HG03432 (cell line): ENCODE measurements at regions not wholly inside any gene's neighbourhood (a gene's known extent, or its start where the extent isn't known, plus 50 kb on each side); places are given as distances from the start of the nearest gene placed in this dataset.

Experiments used
- ATAC-seq: cut with Tn5 transposase; IDR thresholded peaks from one replicate; pipeline ENCODE4 v1.9.1; 2021; ENCODE audit warnings: mild to moderate bottlenecking, moderate library complexity; ENCODE audit not compliant: unreplicated experiment

DNA sequence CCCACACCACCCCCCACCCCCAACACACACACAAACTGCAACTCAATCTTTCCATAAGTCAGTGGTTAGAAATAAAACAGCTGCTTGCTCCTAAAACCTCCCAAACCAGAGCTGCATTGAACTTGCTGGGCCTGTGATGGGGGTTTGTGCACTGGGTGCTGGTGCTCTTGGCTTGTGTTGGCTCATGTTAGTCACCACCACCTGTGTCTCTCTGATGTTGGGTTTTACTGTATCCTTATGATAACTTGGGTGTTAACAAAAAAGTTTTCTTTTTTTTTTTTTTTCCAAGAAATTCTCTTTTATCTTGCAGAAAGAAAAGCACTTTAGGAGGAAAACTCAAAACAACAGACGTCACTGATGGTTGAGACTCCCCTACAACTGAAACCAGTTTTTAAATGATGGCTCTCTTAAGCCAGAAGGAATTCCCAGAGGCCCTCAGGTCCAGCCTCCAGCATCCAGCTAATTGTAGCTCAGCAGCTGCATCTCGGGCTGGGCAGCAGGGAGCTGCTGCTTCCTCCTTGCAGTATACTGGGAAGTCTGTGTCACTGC, 79.9 kb upstream of the DRD2 start:
- no peak for ATAC-seq

DNA sequence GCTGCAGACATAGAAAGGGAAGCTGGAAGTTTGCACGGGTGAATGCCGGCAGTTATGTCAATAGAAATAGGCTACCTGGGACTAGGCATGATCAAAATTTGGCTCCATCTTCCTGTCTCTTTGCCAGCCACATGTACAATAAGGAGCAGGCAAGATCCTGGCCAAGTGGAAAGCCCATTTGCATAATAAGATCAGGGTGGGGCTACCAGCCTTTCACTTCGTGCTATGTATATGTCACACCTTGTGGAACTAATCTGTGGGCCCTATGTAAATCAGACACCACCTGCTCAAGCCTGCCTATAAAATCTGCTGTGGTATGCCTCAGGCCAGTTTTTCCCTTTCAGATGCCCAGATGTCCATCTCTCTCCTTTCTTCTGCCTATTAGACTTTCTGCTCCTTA, 79.3 kb upstream of the DRD2 start:
- no peak for ATAC-seq

DNA sequence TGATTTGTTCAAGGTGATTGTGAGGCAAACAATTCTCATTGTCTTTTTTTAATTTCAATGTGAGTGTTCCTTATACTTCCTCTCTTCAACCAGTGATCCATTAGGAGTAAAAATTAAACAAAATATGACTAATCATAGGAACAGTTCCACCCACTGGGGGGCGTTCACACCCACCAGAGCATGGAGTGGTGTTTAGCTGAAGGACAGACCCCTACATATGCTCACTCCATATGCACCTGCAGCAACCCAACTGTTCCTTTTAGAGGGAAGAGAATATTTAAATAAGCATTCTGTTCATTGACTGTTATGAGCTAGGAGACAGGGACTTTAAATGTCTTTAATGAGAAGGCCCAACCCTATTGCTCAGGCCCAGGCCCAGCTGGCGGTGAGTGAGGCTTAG, 78.7 kb upstream of the DRD2 start:
- no peak for ATAC-seq

- ATAC-seq, result no peak
These were observed 78.0 kb upstream of the DRD2 start for GRCh38 chr11:113553235-113553634.

DNA sequence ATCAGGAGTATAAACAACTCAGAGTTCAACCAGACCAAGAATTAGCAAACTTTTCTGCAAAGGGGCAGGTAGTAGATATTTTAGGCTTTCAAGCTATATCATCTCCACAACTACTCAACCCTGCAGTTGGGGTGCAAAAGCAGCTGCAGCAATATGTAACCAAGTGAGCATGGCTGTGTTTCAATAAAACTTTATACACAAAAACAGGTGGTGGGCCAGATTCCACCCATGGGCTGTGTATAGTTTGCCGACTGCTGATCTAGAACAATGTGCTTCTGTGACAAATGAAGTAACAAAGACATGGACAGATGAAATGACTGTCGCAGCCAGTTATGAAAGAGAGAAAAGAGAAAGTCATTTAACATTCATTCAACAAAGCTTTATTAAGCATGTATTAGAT, 77.1 kb upstream of the DRD2 start:
- no peak for ATAC-seq

DNA sequence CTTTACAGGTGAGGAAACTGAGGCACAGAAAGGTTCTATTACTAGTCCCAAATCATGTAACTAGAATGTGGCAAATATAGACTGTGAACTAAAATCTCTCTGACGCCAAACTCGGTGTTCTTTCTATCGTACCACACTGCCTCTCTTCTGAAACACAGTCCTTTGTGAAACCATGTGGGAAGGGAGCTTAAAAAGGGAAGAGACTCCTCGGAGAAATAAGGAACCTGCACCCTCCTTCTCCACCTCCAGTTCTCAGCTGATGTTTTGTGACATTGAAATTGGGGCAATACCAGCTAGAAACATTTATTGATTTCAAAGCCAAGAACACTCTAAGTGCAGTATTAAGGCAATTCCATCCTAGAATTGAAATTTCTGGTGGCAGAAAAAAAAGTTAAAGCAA, 76.4 kb upstream of the DRD2 start:
- no peak for ATAC-seq

DNA sequence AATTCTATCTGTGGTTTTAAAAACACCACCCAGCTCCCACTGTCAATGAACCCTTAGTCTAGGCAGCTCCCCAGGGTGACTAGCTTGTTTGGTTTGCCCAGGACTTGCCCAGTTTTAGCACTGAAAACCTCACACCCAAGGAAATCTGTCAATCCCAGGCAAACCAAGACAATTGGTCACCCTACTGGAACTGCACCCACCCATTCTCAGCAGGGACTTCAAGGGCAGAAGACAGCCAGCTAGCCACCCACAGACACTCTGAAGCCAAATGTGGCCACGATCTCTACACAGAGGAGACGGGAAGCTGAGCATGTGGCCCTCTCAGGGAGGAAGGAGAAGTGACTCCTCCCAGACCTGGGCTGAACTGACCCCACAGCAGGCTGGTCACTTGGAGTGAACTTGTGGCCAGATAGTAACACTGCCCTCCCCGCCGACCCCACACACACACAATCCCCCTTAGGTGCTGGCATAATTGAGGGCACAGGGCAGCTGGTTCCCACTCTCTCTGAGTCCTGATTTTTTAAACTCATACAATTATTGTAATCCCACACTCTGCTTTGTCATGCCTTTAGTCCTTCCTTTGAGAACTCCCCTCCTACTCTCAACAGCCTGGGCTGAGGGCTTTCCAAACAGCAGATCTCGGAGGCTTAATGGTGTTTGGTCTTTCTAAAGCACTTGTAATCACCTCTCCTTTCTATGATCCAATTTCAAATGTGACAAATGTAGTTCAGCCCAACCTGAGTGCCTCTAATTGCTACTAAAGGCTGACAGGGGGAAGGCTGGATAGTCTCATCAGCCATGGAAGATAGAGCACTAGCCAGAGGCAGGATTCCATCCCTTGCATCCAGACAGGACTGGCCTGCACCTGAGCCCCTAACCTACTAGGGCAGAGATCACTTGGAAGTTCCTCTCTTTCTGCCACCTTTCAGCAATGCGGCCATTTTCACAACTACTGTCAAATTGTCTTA, 74.7 kb upstream of the DRD2 start:
- ATAC-seq, result no peak

GRCh38 chr11:113549061-113549460, 73.9 kb upstream of the DRD2 start:
- no peak for ATAC-seq

GRCh38 chr11:113547739-113548138, 72.5 kb upstream of the DRD2 start:
- ATAC-seq, result no peak

GRCh38 chr11:113546757-113547507, 71.7 kb upstream of the DRD2 start:
- no peak for ATAC-seq

GRCh38 chr11:113542420-113542819, 67.2 kb upstream of the DRD2 start:
- no peak for ATAC-seq

DNA sequence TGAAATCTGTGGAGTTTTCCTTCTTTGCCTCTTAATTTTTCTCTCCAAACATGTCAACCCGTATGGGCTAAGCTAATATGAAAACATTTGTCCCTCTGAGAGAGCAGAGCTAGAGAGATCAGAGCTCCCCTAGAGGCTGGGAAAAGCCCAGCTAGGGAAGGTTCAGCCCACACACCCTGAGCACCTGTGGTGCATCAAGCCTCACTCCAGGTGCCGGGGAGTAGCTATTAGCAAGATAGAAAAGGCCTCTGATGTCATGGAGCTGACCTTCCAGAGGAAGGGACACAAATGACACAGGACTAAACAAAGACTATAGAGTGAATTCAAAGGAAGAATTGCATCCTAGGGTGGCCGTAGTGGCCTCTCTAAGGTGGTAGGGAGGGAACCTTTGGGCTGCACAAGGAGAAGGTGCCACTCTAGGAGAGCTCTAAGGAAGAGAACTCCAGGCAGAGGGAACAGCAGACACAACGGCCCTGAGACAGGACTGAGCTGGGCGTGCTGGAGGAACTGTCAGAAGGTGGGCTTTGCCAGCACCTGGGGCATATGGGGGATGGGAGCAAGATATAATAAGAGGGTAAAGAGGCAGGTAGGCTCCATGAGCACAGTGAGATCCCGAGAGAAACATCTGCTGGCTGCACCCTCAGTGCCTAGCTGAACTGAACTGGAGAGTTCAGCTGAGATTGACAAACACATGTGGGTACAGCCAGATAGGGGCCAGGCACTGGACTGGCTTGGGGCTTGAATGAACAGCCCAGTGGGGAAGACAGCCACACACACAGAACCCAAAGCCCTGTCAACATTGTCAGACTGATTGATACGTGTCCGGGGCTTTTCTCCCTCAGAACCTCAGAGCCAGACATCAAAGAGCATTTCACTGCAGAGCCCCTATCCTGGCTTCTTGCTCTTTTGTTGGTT, 65.5 kb upstream of the DRD2 start:
- ATAC-seq, result no peak

GRCh38 chr11:113538451-113539412, 63.5 kb upstream of the DRD2 start:
- no peak for ATAC-seq

DNA sequence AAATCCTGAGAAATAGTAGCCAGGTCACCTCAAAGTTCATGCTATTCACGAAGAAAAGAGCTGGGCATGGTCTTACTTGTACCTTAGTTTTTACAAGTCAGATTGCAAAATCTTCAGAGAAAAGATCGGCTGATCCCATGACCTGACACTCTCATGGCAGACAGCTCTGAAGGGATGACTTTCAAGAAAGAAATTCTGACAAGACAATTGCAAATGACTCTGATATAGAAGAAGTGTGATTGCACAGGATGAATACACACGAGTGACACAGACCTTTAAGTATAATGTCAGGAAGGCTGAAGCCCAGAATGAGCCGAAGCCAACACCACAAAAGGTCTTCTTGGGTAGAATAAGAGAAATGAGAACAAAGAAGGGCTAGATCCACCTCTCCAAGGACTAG, 59.4 kb upstream of the DRD2 start:
- no peak for ATAC-seq

GRCh38 chr11:113533425-113533698, 58.2 kb upstream of the DRD2 start:
- ATAC-seq, result no peak

DNA sequence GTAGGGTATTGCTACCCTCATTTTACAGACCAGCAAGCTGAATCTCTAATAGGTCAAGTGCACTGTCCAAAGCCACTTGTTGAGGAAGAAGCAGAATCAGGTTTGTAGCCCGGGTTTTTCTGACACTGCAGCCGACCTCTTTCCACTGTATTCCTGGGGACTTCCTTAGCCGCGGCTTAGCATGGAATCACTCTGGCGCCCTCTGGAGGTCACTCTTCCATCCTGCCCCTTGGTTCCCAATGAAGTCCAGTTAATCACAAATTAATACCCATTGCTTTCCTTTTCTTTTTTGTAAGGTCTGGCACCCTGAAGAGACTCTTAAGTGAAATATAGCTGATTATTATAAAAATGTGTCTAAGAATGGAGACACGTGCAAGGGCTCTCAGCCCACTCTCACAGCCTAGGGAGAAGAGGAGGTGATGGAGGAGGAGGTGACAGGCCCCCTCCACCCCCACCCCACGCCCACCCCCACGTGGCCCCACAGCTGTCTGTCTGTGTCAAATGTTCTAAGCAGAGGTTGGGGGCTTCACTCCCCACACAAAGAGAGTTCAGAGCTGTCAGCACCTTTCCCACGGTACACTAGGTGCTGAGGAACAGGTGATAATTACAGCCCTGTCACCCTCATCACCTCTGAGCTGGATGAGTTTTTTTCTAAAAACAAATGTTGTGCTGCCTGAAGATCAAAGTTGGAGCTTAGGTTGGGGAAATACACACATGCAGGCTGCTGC, 57.7 kb upstream of the DRD2 start:
- ATAC-seq, result no peak

DNA sequence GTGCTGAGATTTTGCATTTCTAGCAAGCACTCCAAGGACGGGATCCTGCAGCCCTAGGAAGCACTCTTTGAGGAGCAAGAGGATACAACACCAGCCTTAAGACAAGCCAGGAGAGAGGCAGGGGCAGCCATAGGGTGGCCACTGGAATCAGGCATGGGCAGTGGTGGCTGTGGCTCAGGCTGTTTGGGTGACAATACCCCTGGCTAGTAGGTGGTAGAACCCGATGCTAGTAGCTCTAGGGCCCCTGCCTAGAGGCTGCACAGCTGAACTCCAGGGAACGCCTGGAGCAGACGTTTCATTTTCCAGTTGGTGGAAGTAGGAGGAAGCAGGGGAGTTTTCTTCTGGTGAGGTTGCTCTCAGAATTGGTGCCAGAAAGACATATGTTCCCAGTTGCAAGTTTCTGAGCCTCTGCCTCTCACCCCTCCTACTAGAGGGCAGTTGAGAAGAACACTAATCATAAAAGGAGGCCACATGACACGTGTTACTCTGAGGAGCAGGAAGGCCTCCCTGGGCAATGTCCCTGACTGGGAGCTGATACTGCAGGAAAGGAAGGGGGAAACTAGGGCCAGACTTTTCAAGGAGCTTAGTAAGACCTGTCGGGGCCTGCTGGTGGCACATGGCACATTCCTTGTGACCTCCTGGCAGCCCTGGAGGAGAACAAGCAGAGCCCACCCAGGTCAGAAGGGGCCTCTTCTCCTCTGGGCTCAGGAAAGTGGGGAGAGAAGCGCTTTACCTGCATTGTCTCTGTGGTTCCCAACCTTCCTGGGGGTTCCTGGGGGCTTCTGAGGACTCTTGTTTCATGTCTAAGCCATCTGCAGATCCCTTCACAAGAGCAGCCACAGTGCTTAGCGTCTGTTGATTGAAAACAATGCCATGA, 56.6 kb upstream of the DRD2 start:
- ATAC-seq, result no peak

DNA sequence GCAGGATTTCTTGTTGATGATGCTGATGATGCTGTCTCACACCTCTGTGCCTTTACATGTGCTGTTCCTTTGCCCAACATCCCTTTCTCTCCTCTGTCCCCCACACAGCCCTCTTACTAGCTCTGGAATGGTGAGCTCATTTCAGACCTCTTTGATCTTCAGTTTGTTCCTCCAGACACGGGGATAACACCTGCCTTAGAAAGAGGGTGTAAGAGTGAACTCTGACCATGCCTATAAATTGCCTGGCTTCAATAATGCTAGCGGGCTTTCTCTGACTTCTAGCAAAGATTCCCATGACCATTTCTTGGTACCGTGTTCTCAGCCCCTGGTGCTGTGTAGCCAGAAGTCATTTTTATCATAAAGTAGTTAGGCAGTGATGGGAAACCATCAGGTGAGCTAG, 55.9 kb upstream of the DRD2 start:
- no peak for ATAC-seq
